Activated CD8-positive, alpha-beta T cell treated with anti-CD3 and anti-CD28 coated beads for 36 hours (primary cell): ENCODE measurements at regions not wholly inside any gene's neighbourhood (a gene's known extent, or its start where the extent isn't known, plus 50 kb on each side); places are given as distances from the start of the nearest gene placed in this dataset.
A peak's percentile ranks its signal among the peaks of the same experiment; 100 is the strongest.

Experiments
- ATAC-seq: fragments of 200-7000 bp; cut with Tn5 transposase; one replicate; pipeline ENCODE4 v1.10.0; 2021; ENCODE audit warnings: mild to moderate bottlenecking, moderate library complexity
- CTCF ChIA-PET: fragments of 350-600 bp; sonication (Branson Sonifier 250); formaldehyde crosslinking; loops from one replicate; lab custom pipeline; 2021; ENCODE audit warnings: antibody characterized with exemption; lab: Charles Lee
- POLR2A ChIA-PET: fragments of 350-600 bp; sonication (Branson Sonifier 250); formaldehyde crosslinking; loops from one replicate; lab custom pipeline; 2021; ENCODE audit warnings: antibody characterized with exemption; lab: Charles Lee
- DNase-seq: peaks from one replicate; pipeline ENCODE4 v3.0.0-alpha.2; 2020
- H3K27ac Mint-ChIP-seq: one replicate; pipeline ENCODE4 v1.8.0; 2021; ENCODE audit warnings: mild to moderate bottlenecking, mixed read lengths
- H3K27me3 Mint-ChIP-seq: one replicate; pipeline ENCODE4 v1.8.0; 2021; ENCODE audit warnings: mixed read lengths
- H3K36me3 Mint-ChIP-seq: one replicate; pipeline ENCODE4 v1.8.0; 2021; ENCODE audit warnings: low read depth, mixed read lengths
- H3K4me1 Mint-ChIP-seq: one replicate; pipeline ENCODE4 v1.8.0; 2021; ENCODE audit warnings: low read depth, mixed read lengths
- H3K4me3 Mint-ChIP-seq: one replicate; pipeline ENCODE4 v1.8.0; 2021; ENCODE audit warnings: mild to moderate bottlenecking, moderate library complexity, mixed read lengths
- H3K9me3 Mint-ChIP-seq: one replicate; pipeline ENCODE4 v1.8.0; 2021; ENCODE audit warnings: mixed read lengths
- CTCF ChIP-seq: fragments of 200-600 bp; IDR thresholded peaks from one replicate; pipeline ENCODE4 v1.8.0; 2022; ENCODE audit warnings: antibody characterized with exemption, mild to moderate bottlenecking
- intact Hi-C: fragments of 100-400 bp; cut with micrococcal nuclease; formaldehyde crosslinking; loops from one replicate; pipeline ENCODE4 v1.10.0; 2022

DNA sequence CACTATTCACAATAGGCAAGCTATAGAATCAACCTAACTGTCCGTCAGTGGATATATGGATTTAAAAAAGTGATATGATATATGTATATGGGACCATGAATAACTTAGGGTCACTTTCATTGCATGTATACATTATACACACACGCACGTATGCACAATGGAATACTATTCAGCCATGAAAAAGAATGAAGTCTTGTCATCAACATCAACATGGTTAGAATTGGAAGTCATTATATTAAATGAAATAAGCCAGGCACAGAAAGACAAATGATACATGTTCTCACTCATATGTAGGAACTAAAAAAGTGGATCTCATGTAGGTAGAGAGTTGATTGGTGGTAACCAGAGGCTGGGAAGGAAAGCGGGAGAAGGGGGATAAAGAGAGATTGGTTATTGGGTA, 234.3 kb downstream of the VRK1 start:
- CTCF ChIA-PET, result no interaction called here
- Mint-ChIP-seq H3K4me1 (peaks cover 7% of the 10 kb centered on the region), H3K9me3 (peaks cover 3% of the 10 kb centered on the region), H3K36me3 (no peaks in the 10 kb centered on the region), H3K27ac (no peak overlapping the region), H3K4me3 (no peak overlapping the region), H3K27me3 (peaks cover 36% of the 10 kb centered on the region)
- TF ChIP-seq CTCF, result no peak
- POLR2A ChIA-PET, result no interaction called here
- DNase-seq (no peak), ATAC-seq (no peak)
- intact Hi-C loops, result no loop called here

DNA sequence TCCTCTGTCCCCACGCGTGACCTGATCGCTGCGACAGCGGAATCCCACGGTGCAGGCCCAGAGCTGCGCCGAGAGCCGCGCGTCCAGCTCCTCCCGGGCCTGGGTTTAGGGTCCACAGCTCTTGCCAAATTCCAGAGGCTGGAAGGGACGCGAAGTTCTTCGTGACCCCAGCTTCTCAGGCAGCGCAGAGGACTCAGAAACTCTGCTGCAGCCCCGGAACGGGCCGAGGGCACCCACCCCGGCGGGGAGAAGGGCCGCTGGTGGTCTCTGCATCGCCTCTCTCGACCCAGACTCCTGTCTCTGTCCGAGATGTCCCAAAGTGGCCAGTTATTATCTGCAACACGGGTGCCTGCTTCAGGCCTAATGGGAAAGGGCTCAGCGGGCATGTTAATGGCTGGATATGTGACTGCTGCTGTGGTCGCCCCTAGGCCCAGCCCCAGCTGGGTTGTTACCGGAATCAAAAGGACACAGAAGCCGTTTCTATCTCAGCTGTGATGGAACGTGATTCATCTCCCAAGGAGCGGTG, 236.4 kb downstream of the VRK1 start:
- ATAC-seq, result no peak

GRCh38 chr14:97036086-97036852, 239.1 kb downstream of the VRK1 start:
- POLR2A ChIA-PET, result interaction anchor here (0.7 kb wide), 1 partner anchor 328 kb away, joined by 3 read pairs; no protein-coding TSS in a partner anchor
- intact Hi-C loops, result no loop called here
- H3K9me3 Mint-ChIP-seq, result peaks cover 13% of the 10 kb centered on the region
- peaks cover 30% of the 10 kb centered on the region for H3K27me3 Mint-ChIP-seq
- no peak overlapping the region for H3K4me3 Mint-ChIP-seq
- H3K27ac Mint-ChIP-seq, result no peak overlapping the region
- ATAC-seq (no peak), DNase-seq (no peak)
- no peak for TF ChIP-seq CTCF
- peaks cover 6% of the 10 kb centered on the region for H3K4me1 Mint-ChIP-seq
- H3K36me3 Mint-ChIP-seq, result peaks cover 2% of the 10 kb centered on the region
- CTCF ChIA-PET, result no interaction called here

More for the DNA sequence above, 236.4 kb downstream of the VRK1 start:
- intact Hi-C loops, result no loop called here
- DNase-seq, result no peak
- H3K27ac Mint-ChIP-seq, result no peak overlapping the region
- peaks cover 36% of the 10 kb centered on the region for H3K27me3 Mint-ChIP-seq
- no peaks in the 10 kb centered on the region for H3K36me3 Mint-ChIP-seq
- ChIA-PET CTCF (no interaction called here), POLR2A (no interaction called here)
- no peak for TF ChIP-seq CTCF
- peak overlapping the region; percentile 16 for H3K4me3 Mint-ChIP-seq
- peaks cover 3% of the 10 kb centered on the region for H3K9me3 Mint-ChIP-seq
- peaks cover 6% of the 10 kb centered on the region for H3K4me1 Mint-ChIP-seq

DNA sequence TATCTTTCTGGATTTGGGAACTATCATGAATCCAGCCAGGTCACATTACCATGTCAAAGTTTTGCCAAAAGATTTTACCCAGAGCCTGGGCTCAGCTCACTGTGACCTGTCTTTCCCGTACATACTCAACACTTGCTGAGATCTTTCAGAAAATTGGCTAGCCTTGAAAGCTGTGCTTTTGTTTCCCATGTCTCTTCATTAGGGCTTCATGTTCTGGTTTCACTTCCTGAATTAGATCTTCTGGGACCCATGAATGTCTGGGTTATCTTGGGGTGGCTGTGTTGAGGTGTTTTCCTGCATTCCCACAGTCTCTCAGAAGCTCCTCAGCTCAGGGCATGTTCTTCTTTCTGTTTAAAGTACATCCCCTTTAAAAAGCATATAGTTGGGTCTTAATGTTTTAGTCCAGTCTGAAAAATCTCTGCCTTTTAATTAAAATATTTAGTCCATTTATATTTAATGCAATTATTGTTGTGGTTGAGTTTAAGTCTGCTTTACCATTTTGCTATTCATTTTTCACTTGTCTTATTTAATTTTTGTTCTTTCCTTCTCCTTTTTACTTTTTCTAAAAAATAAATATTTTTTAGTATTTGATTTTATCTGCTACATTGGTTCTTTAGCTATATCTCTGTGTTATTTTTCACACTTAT, 242.7 kb downstream of the VRK1 start:
- TF ChIP-seq CTCF, result no peak
- H3K27me3 Mint-ChIP-seq, result peaks cover 9% of the 10 kb centered on the region
- POLR2A ChIA-PET, result interaction anchor here (0.5 to 1.3 kb wide), 2 partner anchors 17 to 347 kb away, joined by 3 read pairs; no protein-coding TSS in a partner anchor
- CTCF ChIA-PET, result no interaction called here
- intact Hi-C loops, result no loop called here
- no peak overlapping the region for H3K27ac Mint-ChIP-seq
- no peak overlapping the region for H3K4me3 Mint-ChIP-seq
- peaks cover 10% of the 10 kb centered on the region for H3K9me3 Mint-ChIP-seq
- H3K4me1 Mint-ChIP-seq, result no peaks in the 10 kb centered on the region
- DNase-seq (no peak), ATAC-seq (no peak)
- peaks cover 2% of the 10 kb centered on the region for H3K36me3 Mint-ChIP-seq

DNA sequence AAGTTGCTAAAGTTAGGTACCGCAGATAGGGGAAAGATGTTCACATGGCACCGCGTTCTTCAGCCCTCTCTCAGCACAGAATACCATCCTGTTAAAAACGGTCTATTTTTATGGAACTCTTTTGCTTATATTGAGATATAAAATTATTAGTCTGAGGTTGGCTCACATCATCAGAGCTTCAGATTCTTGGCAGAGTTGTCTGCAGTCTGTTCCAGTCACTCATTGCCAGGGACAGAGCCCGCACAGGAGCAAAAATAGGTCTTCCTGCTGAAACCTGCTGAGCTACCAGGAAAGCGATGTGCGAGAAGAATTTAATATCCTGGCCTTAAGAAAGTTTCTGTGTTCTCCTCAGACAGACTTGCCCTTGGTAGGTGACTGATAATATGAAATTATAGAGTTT, 249.8 kb downstream of the VRK1 start:
- ATAC-seq (no peak), DNase-seq (no peak)
- no peaks in the 10 kb centered on the region for H3K27me3 Mint-ChIP-seq
- no peaks in the 10 kb centered on the region for H3K4me1 Mint-ChIP-seq
- TF ChIP-seq CTCF, result no peak
- H3K4me3 Mint-ChIP-seq, result no peak overlapping the region
- intact Hi-C loops, result no loop called here
- H3K9me3 Mint-ChIP-seq, result no peaks in the 10 kb centered on the region
- no peaks in the 10 kb centered on the region for H3K36me3 Mint-ChIP-seq
- no peak overlapping the region for H3K27ac Mint-ChIP-seq
- POLR2A ChIA-PET, result interaction anchor here (0.7 kb wide), 1 partner anchor 18 kb away, joined by 3 read pairs; no protein-coding TSS in a partner anchor
- CTCF ChIA-PET, result no interaction called here
